ENCODE measurements at regions not wholly inside any gene's neighbourhood (a gene's known extent, or its start where the extent isn't known, plus 50 kb on each side); places are given as distances from the start of the nearest gene placed in this dataset.

GRCh38 chr2:236715077-236715476 lies 145.5 kb downstream of the ACKR3 start:
- no peak for TF ChIP-seq CTCF (IDR thresholded peaks at IDR 0.05)
- TF ChIP-seq POLR2A (IDR thresholded peaks at IDR 0.05), result no peak

All from body of pancreas (tissue), 4 donors.